ENCODE measurements at regions not wholly inside any gene's neighbourhood (a gene's known extent, or its start where the extent isn't known, plus 50 kb on each side); places are given as distances from the start of the nearest gene placed in this dataset.

GRCh38 chr7:11910253-11910652 lies 78.3 kb upstream of the THSD7A start:
- TF ChIP-seq EZH2 (IDR thresholded peaks at IDR 0.05; ENCODE audit: low read length, unreplicated experiment) (no peak), CTCF (conservative IDR thresholded peaks at IDR 0.05; ENCODE audit: low read depth, low read length) (no peak)

Measured in PC-3 (cell line).